ENCODE measurements at regions not wholly inside any gene's neighbourhood (a gene's known extent, or its start where the extent isn't known, plus 50 kb on each side); places are given as distances from the start of the nearest gene placed in this dataset.

DNA sequence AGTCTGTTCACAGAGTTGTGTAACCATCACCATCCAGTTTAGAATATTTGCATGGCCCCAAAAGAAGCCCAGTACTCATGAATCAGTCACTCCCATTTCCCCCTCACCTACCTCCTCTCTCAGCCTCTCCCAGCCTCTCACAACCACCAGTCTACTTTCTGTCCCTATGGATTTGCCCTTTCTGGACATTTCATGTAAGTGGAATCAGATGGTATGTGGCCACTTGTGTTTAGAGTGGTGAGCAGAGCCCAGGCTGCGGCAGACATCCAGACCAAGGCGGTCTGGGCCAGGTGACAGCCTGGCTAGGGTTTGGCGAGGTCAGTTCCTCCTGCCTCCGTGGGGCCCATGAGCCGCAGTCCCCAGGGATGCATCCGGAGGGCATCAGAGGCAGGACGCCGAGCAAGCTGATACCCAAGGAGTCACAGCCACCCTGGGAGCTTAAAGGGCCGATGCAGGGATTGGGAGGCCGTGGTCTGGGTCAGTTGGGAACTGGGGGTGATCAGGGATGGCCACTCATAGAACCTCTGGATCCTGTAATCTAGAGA lies 53.3 kb upstream of the CLDN5 start:
- BruUV-seq (replicated peaks), result no TSS peak
- peaks cover 0 to 14% of the 10 kb centered on the region in 2 experiments; a peak in 2 of 4 replicates for H3K4me1 ChIP-seq (ENCODE audit: control insufficient read depth in 1 of 2, insufficient read depth in 2 of 2, low read length in 2 of 2)
- H3K79me2 ChIP-seq (ENCODE audit: insufficient read depth, low read length), result no peaks in the 10 kb centered on the region
- intact Hi-C loops (cut with micrococcal nuclease), result no loop called here
- no peak overlapping the region for H2AFZ ChIP-seq (ENCODE audit: low read depth, low read length, poor library complexity, severe bottlenecking)
- POLR2A ChIA-PET, result no interaction called here
- TF ChIP-seq SIN3A (IDR thresholded peaks at IDR 0.05; ENCODE audit: low read depth), result no peak
- TF ChIP-seq CBX3 (IDR thresholded peaks at IDR 0.05; ENCODE audit: low read depth), result no peak
- no peak for TF ChIP-seq SP1 (IDR thresholded peaks at IDR 0.05; ENCODE audit: low read depth)
- TF ChIP-seq, protein P1, sequence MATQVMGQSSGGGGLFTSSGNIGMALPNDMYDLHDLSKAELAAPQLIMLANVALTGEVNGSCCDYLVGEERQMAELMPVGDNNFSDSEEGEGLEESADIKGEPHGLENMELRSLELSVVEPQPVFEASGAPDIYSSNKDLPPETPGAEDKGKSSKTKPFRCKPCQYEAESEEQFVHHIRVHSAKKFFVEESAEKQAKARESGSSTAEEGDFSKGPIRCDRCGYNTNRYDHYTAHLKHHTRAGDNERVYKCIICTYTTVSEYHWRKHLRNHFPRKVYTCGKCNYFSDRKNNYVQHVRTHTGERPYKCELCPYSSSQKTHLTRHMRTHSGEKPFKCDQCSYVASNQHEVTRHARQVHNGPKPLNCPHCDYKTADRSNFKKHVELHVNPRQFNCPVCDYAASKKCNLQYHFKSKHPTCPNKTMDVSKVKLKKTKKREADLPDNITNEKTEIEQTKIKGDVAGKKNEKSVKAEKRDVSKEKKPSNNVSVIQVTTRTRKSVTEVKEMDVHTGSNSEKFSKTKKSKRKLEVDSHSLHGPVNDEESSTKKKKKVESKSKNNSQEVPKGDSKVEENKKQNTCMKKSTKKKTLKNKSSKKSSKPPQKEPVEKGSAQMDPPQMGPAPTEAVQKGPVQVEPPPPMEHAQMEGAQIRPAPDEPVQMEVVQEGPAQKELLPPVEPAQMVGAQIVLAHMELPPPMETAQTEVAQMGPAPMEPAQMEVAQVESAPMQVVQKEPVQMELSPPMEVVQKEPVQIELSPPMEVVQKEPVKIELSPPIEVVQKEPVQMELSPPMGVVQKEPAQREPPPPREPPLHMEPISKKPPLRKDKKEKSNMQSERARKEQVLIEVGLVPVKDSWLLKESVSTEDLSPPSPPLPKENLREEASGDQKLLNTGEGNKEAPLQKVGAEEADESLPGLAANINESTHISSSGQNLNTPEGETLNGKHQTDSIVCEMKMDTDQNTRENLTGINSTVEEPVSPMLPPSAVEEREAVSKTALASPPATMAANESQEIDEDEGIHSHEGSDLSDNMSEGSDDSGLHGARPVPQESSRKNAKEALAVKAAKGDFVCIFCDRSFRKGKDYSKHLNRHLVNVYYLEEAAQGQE (IDR thresholded peaks at IDR 0.05; ENCODE audit: low read depth), result no peak
- TF ChIP-seq, protein P2, sequence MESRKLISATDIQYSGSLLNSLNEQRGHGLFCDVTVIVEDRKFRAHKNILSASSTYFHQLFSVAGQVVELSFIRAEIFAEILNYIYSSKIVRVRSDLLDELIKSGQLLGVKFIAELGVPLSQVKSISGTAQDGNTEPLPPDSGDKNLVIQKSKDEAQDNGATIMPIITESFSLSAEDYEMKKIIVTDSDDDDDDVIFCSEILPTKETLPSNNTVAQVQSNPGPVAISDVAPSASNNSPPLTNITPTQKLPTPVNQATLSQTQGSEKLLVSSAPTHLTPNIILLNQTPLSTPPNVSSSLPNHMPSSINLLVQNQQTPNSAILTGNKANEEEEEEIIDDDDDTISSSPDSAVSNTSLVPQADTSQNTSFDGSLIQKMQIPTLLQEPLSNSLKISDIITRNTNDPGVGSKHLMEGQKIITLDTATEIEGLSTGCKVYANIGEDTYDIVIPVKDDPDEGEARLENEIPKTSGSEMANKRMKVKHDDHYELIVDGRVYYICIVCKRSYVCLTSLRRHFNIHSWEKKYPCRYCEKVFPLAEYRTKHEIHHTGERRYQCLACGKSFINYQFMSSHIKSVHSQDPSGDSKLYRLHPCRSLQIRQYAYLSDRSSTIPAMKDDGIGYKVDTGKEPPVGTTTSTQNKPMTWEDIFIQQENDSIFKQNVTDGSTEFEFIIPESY (IDR thresholded peaks at IDR 0.05; ENCODE audit: extremely low read depth, insufficient replicate concordance, low read length), result no peak
- no peak for TF ChIP-seq ZNF274 (IDR thresholded peaks at IDR 0.05; ENCODE audit: low read depth, low read length)
- TF ChIP-seq TCF7L2 (IDR thresholded peaks at IDR 0.05; ENCODE audit: borderline replicate concordance, extremely low read depth, insufficient read depth, insufficient read length), result no peak
- TF ChIP-seq EZH2 (IDR thresholded peaks at IDR 0.05), result no peak
- no peak for TF ChIP-seq FOSL1 (IDR thresholded peaks at IDR 0.05; ENCODE audit: low read depth)
- no peaks in the 10 kb centered on the region for H4K20me1 ChIP-seq (ENCODE audit: insufficient read depth)
- no peak overlapping the region for H3K9ac ChIP-seq (ENCODE audit: low read length)
- no peak for DNase-seq (ENCODE audit: low read depth, low spot score)
- H3K27ac ChIP-seq (ENCODE audit: low read depth, low read length), result no peak overlapping the region
- H3K9me3 ChIP-seq (ENCODE audit: control insufficient read depth in 1 of 2, insufficient read depth in 1 of 2, low read depth in 1 of 2, low read length in 2 of 2), result no peaks in the 10 kb centered on the region
- no peak overlapping the region for H3K4me3 ChIP-seq (replicated peaks in 1 of 2; ENCODE audit: low read depth in 1 of 2, low read length in 2 of 2)
- H3K4me2 ChIP-seq (ENCODE audit: low read length), result no peak overlapping the region
- RAD21 ChIA-PET (ENCODE audit: low non-redundant PET in 1 of 2, low total read pairs in 2 of 2, uncharacterized antibody in 2 of 2, unreplicated experiment in 2 of 2), result no interaction called here
- no peaks in the 10 kb centered on the region for H3K9me2 ChIP-seq (ENCODE audit: insufficient read depth)
- no peaks in the 10 kb centered on the region for H3K27me3 ChIP-seq (ENCODE audit: insufficient read depth, low read length)
- ATAC-seq, result peak; percentile 56; the same call in 1 of the 2 replicates
- no peaks in the 10 kb centered on the region for H3K36me3 ChIP-seq (ENCODE audit: control insufficient read depth in 1 of 2, insufficient read depth in 2 of 2, low read length in 2 of 2)
- CTCF ChIA-PET, result no interaction called here
